Large intestine (tissue), 3 donors: ENCODE measurements at regions not wholly inside any gene's neighbourhood (a gene's known extent, or its start where the extent isn't known, plus 50 kb on each side); places are given as distances from the start of the nearest gene placed in this dataset.
"Not testable (repeated sequence)": the region's sequence is repeated elsewhere in the genome, so short reads cannot be mapped to it uniquely, and the experiment has no call there.

Source experiments
- DNase-seq, 2 donors: peaks; one replicate each; pipeline versions ENCODE4 v3.0.0 to v3.0.0-alpha.2; 2013
- H3K27ac ChIP-seq: one replicate; pipeline ENCODE4 v1.5.1; 2013; ENCODE audit warnings: low read length
- H3K27me3 ChIP-seq: 2 replicates; pipeline ENCODE4 v1.6.1; 2013; ENCODE audit warnings: low read length; ENCODE audit not compliant: control insufficient read depth, insufficient read depth
- H3K36me3 ChIP-seq: 2 replicates; pipeline ENCODE4 v1.6.1; 2013; ENCODE audit warnings: low read length; ENCODE audit not compliant: control insufficient read depth, insufficient read depth
- H3K4me1 ChIP-seq: one replicate; pipeline ENCODE4 v1.6.1; 2013; ENCODE audit warnings: low read length; ENCODE audit not compliant: control insufficient read depth, insufficient read depth
- H3K4me3 ChIP-seq: one replicate; pipeline ENCODE4 v1.5.1; 2013; ENCODE audit warnings: low read length
- H3K9me3 ChIP-seq: one replicate; pipeline ENCODE4 v1.6.1; 2013; ENCODE audit warnings: mild to moderate bottlenecking, low read depth, low read length, moderate library complexity; ENCODE audit not compliant: control insufficient read depth
- WGBS: methylation state at CpG from one replicate; pipeline ENCODE4 v1.1.5; 2013; ENCODE audit warnings: low lambda C conversion rate; ENCODE audit not compliant: insufficient coverage; 5-methylcytosine and 5-hydroxymethylcytosine counted together

DNA sequence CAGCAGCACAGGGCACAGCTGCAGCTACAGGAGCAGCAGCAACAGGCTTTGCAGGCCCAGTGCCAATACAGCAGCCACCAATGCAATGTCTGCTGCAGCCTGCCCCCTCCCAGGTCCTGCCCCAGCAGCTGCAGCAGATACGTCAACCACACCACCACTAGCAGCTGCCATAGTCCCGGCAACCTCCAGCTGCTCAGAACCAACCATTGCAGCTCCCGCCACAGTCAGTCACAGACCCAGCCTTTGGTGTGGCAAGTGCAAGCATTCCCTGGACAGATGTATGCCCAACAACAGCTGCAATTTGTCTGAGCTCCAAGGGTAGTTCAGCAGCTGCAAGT lies 53.3 kb upstream of the TUBA3E start:
- Histone ChIP-seq H3K36me3 (no peaks in the 10 kb centered on the region), H3K4me3 (no peak overlapping the region), H3K27me3 (peaks cover 43% of the 10 kb centered on the region), H3K9me3 (no peaks in the 10 kb centered on the region), H3K27ac (no peak overlapping the region), H3K4me1 (no peaks in the 10 kb centered on the region)
- no CpG with 5 or more reads among the region's 3 CpGs for WGBS
- DNase-seq: no peak

DNA sequence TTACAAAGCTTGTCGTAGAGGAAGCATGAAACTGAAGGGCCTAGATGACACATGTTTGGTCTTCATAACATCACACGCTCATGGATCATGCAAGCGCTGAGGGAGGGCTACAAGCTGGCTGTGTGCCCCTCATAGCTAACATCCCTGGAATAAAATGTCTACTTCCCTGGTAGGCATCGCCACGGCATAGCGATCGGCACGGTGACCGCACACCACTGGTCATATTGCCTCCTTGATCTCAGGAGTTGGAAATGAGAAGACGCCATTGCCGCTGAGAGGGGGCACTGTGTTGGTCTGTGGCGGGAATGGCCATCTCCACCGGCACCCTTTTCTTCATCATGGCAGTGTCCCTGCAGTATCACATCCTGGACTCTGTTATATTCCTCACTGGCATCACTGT lies 50.1 kb upstream of the TUBA3E start:
- not testable (repeated sequence) for DNase-seq
- no CpG with 5 or more reads among the region's 13 CpGs for WGBS

More for the DNA sequence above, 50.1 kb upstream of the TUBA3E start:
- H3K4me1 ChIP-seq, H3K27ac ChIP-seq, H3K9me3 ChIP-seq, H3K36me3 ChIP-seq, H3K4me3 ChIP-seq: not testable (repeated sequence)
- H3K27me3 ChIP-seq: peaks cover 34% of the 10 kb centered on the region
